H1 (cell line): ENCODE measurements at regions not wholly inside any gene's neighbourhood (a gene's known extent, or its start where the extent isn't known, plus 50 kb on each side); places are given as distances from the start of the nearest gene placed in this dataset.

Source experiments
- BACH1 ChIP-seq: IDR thresholded peaks from 2 replicates; pipeline ENCODE4 v1.6.1; 2012; ENCODE audit warnings: low read length, improper control_type of control experiment
- CHD7 ChIP-seq: fragments of 300-600 bp; sonication (generic); IDR thresholded peaks from 2 replicates; pipeline ENCODE4 v1.7.1; 2012; ENCODE audit warnings: low read length, moderate library complexity, mild to moderate bottlenecking, inconsistent platforms; ENCODE audit not compliant: insufficient replicate concordance
- CTBP2 ChIP-seq: IDR thresholded peaks from 2 replicates; pipeline ENCODE4 v1.7.0; 2011; ENCODE audit warnings: borderline replicate concordance, mild to moderate bottlenecking, moderate library complexity, mixed read lengths, low read length; ENCODE audit not compliant: insufficient read depth, insufficient read length
- MAX ChIP-seq: IDR thresholded peaks from 2 replicates; pipeline ENCODE4 v1.6.1; 2012; ENCODE audit warnings: inconsistent platforms
- RAD21 ChIP-seq, 2 experiments: IDR thresholded peaks in 1 of 2; conservative IDR thresholded peaks in 1 of 2; 2 replicates each; pipeline ENCODE4 v1.6.1; 2011; ENCODE audit warnings: low read depth in 2 of 2, low read length in 2 of 2, improper control_type of control experiment in 1 of 2, inconsistent platforms in 1 of 2, mild to moderate bottlenecking in 1 of 2, moderate library complexity in 1 of 2
- RFX5 ChIP-seq: IDR thresholded peaks from 2 replicates; pipeline ENCODE4 v1.6.1; 2011; ENCODE audit warnings: low read depth, low read length, improper control_type of control experiment, borderline replicate concordance

- TF ChIP-seq CHD7 (no peak), BACH1 (no peak), MAX (no peak), RFX5 (no peak), CTBP2 (no peak), RAD21 (IDR thresholded peaks at IDR 0.05 in 1 of 2, conservative IDR thresholded peaks at IDR 0.05 in 1 of 2; ENCODE audit: low read depth in 2 of 2, low read length in 2 of 2) (no peak)
Observed at GRCh38 chr6:166870602-166871208, 85.6 kb downstream of the RNASET2 start (continued).
